Hepatocyte (in vitro differentiated cells): ENCODE measurements at regions not wholly inside any gene's neighbourhood (a gene's known extent, or its start where the extent isn't known, plus 50 kb on each side); places are given as distances from the start of the nearest gene placed in this dataset.

Source experiments
- EZH2 ChIP-seq: fragments of 200-600 bp; sonication (generic); IDR thresholded peaks from 2 replicates; pipeline ENCODE4 v1.6.1; 2016; ENCODE audit warnings: antibody characterized with exemption, mild to moderate bottlenecking, borderline replicate concordance
- TF ChIP-seq, protein P1 (sequence below): fragments of 200-600 bp; sonication (generic); IDR thresholded peaks from 2 replicates; pipeline ENCODE4 v1.5.1; 2016; ENCODE audit warnings: antibody characterized with exemption, mild to moderate bottlenecking; ENCODE audit not compliant: poor library complexity

DNA sequence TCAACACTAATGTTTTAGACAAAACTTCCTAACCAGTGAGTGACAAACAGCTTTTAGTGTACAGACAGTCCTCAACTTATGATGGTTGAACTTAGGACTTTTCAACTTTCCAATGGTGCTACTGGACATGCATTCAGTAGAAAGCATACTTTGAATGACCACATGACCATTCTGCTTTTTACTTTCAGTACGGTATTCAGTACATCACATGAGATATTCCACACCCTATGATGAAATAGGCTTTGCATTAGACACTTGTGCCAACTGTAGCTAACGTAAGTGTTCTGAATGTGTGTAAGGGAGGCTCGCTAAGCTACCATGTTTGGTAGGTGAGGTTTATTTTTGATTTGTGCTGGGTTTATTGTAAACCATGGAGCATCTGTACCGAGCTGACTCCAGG is 113.7 kb downstream of the WNT7A start:
- TF ChIP-seq, protein P1, sequence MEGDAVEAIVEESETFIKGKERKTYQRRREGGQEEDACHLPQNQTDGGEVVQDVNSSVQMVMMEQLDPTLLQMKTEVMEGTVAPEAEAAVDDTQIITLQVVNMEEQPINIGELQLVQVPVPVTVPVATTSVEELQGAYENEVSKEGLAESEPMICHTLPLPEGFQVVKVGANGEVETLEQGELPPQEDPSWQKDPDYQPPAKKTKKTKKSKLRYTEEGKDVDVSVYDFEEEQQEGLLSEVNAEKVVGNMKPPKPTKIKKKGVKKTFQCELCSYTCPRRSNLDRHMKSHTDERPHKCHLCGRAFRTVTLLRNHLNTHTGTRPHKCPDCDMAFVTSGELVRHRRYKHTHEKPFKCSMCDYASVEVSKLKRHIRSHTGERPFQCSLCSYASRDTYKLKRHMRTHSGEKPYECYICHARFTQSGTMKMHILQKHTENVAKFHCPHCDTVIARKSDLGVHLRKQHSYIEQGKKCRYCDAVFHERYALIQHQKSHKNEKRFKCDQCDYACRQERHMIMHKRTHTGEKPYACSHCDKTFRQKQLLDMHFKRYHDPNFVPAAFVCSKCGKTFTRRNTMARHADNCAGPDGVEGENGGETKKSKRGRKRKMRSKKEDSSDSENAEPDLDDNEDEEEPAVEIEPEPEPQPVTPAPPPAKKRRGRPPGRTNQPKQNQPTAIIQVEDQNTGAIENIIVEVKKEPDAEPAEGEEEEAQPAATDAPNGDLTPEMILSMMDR, result no peak
- no peak for TF ChIP-seq EZH2
